ENCODE measurements at regions not wholly inside any gene's neighbourhood (a gene's known extent, or its start where the extent isn't known, plus 50 kb on each side); places are given as distances from the start of the nearest gene placed in this dataset.

- DNase-seq = peak; percentile 36
- H3K9me3 ChIP-seq (replicated peaks; ENCODE audit: control insufficient read depth, low read depth, low read length) = no peaks in the 10 kb centered on the region
- no CpG with 5 or more reads among the region's 2 CpGs for WGBS (ENCODE audit: insufficient coverage)
- no peaks in the 10 kb centered on the region for H3K27me3 ChIP-seq (ENCODE audit: control insufficient read depth, insufficient read depth, low read length)
- no peaks in the 10 kb centered on the region for H3K4me1 ChIP-seq (ENCODE audit: control insufficient read depth, insufficient read depth, low read length)
- H3K4me3 ChIP-seq (ENCODE audit: low read length) = no peak overlapping the region
- no peak overlapping the region for H3K27ac ChIP-seq (ENCODE audit: low read length)
- no peaks in the 10 kb centered on the region for H3K36me3 ChIP-seq (ENCODE audit: control insufficient read depth, insufficient read depth, low read length)
These were observed 52.6 kb upstream of the RC3H1 start for GRCh38 chr1:174074757-174075156.

GRCh38 chr1:174072581-174072980 is 50.4 kb upstream of the RC3H1 start:
- Histone ChIP-seq H3K4me1 (ENCODE audit: control insufficient read depth, insufficient read depth, low read length) (no peaks in the 10 kb centered on the region), H3K4me3 (ENCODE audit: low read length) (no peak overlapping the region), H3K27me3 (ENCODE audit: control insufficient read depth, insufficient read depth, low read length) (no peaks in the 10 kb centered on the region), H3K27ac (ENCODE audit: low read length) (no peak overlapping the region), H3K9me3 (replicated peaks; ENCODE audit: control insufficient read depth, low read depth, low read length) (no peaks in the 10 kb centered on the region), H3K36me3 (ENCODE audit: control insufficient read depth, insufficient read depth, low read length) (no peaks in the 10 kb centered on the region)
- no peak for DNase-seq
- WGBS (ENCODE audit: insufficient coverage) = 18% methylated on average over 2 of the region's 3 CpGs

Measured in muscle of leg (tissue), 3 donors.